ENCODE measurements at regions not wholly inside any gene's neighbourhood (a gene's known extent, or its start where the extent isn't known, plus 50 kb on each side); places are given as distances from the start of the nearest gene placed in this dataset.

- no peak for TF ChIP-seq POLR2AphosphoS5 (IDR thresholded peaks at IDR 0.05; ENCODE audit: low read depth, low read length)
- TF ChIP-seq POLR2A (IDR thresholded peaks at IDR 0.05; ENCODE audit: low read depth, low read length), result no peak
- no peak for TF ChIP-seq POU2F2 (IDR thresholded peaks at IDR 0.05; ENCODE audit: low read depth, low read length)
- no peak for TF ChIP-seq PAX5 (IDR thresholded peaks at IDR 0.05; ENCODE audit: insufficient read depth, low read length, severe bottlenecking)
Observed at GRCh38 chr4:8795140-8795539, 76.5 kb downstream of the HMX1 start.
